Fibroblast of villous mesenchyme (primary cell): ENCODE measurements at regions not wholly inside any gene's neighbourhood (a gene's known extent, or its start where the extent isn't known, plus 50 kb on each side); places are given as distances from the start of the nearest gene placed in this dataset. TPM values are rescaled to one million over a fixed set of nuclear protein-coding genes. Genes with fewer than 3 reads are reported as not detected.

Source experiments
- DNase-seq: peaks from one replicate; pipeline ENCODE4 v3.0.0-alpha.2; 2010; ENCODE audit warnings: low read depth
- H3K4me3 ChIP-seq: 2 replicates; pipeline ENCODE4 v1.5.1; 2011; ENCODE audit warnings: low read depth, mild to moderate bottlenecking, low read length
- small RNA-seq: library from RNA; depleted of rRNA; stranded (forward); fragments of <200 nt; gene quantifications from one replicate; pipeline ENCODE3, GENCODE V24; 2012
- TF ChIP-seq, protein P1 (sequence below): IDR thresholded peaks from 2 replicates; pipeline ENCODE4 v1.5.1; 2012; ENCODE audit warnings: low read depth, mild to moderate bottlenecking, low read length; ENCODE audit not compliant: insufficient read depth

DNA sequence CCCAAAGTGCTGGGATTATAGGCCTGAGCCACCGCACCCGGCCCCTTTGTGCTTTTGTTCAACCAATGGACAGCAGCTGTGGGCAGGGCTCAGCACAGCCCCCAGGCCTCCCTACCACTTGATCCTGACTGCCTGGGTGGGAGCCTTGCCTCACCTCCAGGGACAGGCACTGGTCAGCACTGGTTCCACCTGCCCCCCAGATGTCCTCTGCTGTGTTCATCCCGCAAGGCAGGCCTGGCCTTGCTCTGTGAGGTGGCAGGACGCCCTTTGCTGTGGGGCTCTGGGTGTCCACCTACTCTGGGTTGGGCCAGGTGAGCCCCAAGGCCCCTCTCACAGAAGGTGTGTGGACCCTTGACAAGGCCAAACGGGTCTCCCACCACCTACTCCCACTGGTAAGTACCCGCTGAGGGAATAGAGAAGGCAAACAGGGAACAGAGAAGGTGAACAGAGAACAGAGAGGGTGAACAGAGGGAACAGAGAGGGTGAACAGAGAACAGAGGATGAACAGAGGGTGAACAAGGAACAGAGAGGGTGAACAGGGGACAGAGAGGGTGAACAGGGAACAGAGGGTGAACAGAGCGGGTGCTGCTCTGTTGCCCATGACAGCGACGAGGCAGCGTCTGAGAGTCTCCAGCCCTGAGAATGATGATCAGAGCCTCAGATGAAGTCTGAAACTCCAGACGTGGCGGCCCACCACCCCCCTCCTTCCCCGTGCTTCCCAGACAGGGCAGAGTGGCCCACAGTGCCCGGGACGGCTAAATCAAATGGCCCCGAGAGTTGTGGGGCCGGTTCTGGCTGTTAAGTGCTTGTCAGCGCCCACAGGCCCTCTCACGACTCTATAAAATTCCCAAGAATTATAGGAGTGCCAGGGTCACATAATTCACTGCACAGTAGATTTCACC is 55.0 kb upstream of the NKX1-1 start:
- H3K4me3 ChIP-seq: no peak overlapping the region
- no peak for DNase-seq
- TF ChIP-seq, protein P1, sequence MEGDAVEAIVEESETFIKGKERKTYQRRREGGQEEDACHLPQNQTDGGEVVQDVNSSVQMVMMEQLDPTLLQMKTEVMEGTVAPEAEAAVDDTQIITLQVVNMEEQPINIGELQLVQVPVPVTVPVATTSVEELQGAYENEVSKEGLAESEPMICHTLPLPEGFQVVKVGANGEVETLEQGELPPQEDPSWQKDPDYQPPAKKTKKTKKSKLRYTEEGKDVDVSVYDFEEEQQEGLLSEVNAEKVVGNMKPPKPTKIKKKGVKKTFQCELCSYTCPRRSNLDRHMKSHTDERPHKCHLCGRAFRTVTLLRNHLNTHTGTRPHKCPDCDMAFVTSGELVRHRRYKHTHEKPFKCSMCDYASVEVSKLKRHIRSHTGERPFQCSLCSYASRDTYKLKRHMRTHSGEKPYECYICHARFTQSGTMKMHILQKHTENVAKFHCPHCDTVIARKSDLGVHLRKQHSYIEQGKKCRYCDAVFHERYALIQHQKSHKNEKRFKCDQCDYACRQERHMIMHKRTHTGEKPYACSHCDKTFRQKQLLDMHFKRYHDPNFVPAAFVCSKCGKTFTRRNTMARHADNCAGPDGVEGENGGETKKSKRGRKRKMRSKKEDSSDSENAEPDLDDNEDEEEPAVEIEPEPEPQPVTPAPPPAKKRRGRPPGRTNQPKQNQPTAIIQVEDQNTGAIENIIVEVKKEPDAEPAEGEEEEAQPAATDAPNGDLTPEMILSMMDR: no peak

- TF ChIP-seq, protein P1: no peak
- no peak overlapping the region for H3K4me3 ChIP-seq
- no peak for DNase-seq
These were observed 53.7 kb upstream of the NKX1-1 start for GRCh38 chr4:1459722-1460511.

GRCh38 chr4:1459081-1459721 is 53.0 kb upstream of the NKX1-1 start:
- H3K4me3 ChIP-seq: no peak overlapping the region
- TF ChIP-seq, protein P1: no peak
- no peak for DNase-seq

DNA sequence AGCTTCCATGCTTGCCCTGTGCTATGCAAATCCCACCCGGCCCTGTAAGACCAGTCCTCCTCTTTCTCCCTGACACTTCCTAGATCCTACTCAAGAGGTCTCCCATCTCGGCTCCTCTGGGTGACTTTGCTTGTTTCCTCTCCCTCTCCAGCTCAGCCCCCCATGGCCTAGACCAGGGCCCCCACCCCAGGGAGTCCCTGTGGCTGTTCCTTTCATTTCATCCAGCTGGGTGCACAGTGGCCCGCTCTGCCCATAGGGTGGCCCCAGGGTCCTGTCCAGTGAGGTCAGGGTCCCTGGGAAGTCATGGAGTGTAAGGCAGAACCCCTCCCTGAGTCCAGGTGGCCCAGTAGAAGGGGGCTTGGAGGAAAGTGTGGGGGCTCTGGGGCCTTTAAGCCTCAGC is 52.3 kb upstream of the NKX1-1 start:
- H3K4me3 ChIP-seq: no peak overlapping the region
- TF ChIP-seq, protein P1: no peak
- no peak for DNase-seq

Small RNA genes lying in the stretch of these regions (small RNA-seq; reads per million reads assigned to genes)
- not detected for gene AC147067.2
